ENCODE measurements at regions not wholly inside any gene's neighbourhood (a gene's known extent, or its start where the extent isn't known, plus 50 kb on each side); places are given as distances from the start of the nearest gene placed in this dataset.

- TF ChIP-seq ZFP3 (CRISPR knock-in tag; IDR thresholded peaks at IDR 0.05): no peak
- TF ChIP-seq RARB (CRISPR knock-in tag; IDR thresholded peaks at IDR 0.05): no peak
- no peak for TF ChIP-seq OSR1 (CRISPR knock-in tag; IDR thresholded peaks at IDR 0.05)
- TF ChIP-seq BACH2 (CRISPR knock-in tag; IDR thresholded peaks at IDR 0.05; ENCODE audit: borderline replicate concordance): no peak
- TF ChIP-seq PPARA (CRISPR knock-in tag; IDR thresholded peaks at IDR 0.05; ENCODE audit: borderline replicate concordance): no peak
- TF ChIP-seq TCF4 (CRISPR knock-in tag; IDR thresholded peaks at IDR 0.05; ENCODE audit: borderline replicate concordance): no peak
- TF ChIP-seq ISL1 (CRISPR knock-in tag; IDR thresholded peaks at IDR 0.05): no peak
Measured at GRCh38 chr6:156347656-156348055, 429.5 kb upstream of the ARID1B start.
